Keratinocyte (primary cell): ENCODE measurements at regions not wholly inside any gene's neighbourhood (a gene's known extent, or its start where the extent isn't known, plus 50 kb on each side); places are given as distances from the start of the nearest gene placed in this dataset.

Experiments
- DNase-seq: peaks from one replicate; pipeline ENCODE4 v3.0.0-alpha.2; 2011; ENCODE audit warnings: low read depth, missing footprints, low spot score
- FAIRE-seq: peaks from 2 replicates; lab custom pipeline; 2011; peaks lifted over from hg19 to GRCh38; lab: Jason Lieb, UNC
- H2AFZ ChIP-seq: 2 replicates; pipeline ENCODE4 v1.6.0; 2012; ENCODE audit warnings: low read length, control low read depth, inconsistent platforms; ENCODE audit not compliant: control insufficient read depth
- H3K27ac ChIP-seq: 2 replicates; pipeline ENCODE4 v1.5.1; 2011; ENCODE audit warnings: low read length; ENCODE audit not compliant: control insufficient read depth, insufficient read depth
- H3K27me3 ChIP-seq: 3 replicates; pipeline ENCODE4 v1.6.0; 2011; ENCODE audit warnings: low read length; ENCODE audit not compliant: control insufficient read depth, insufficient read depth; ENCODE audit errors: extremely low read depth
- H3K36me3 ChIP-seq, 2 experiments: 2 replicates in 1 of 2; 3 replicates in 1 of 2; pipeline ENCODE4 v1.5.1; 2011; ENCODE audit warnings: low read length in 2 of 2, mild to moderate bottlenecking in 1 of 2; ENCODE audit not compliant: control insufficient read depth in 2 of 2, insufficient read depth in 2 of 2; ENCODE audit errors: extremely low read depth in 1 of 2
- H3K4me1 ChIP-seq: 3 replicates; pipeline ENCODE4 v1.5.1; 2011; ENCODE audit warnings: low read length; ENCODE audit not compliant: control insufficient read depth, insufficient read depth; ENCODE audit errors: extremely low read depth
- H3K4me2 ChIP-seq: 3 replicates; pipeline ENCODE4 v1.6.0; 2011; ENCODE audit warnings: low read depth, low read length; ENCODE audit not compliant: control insufficient read depth, insufficient read depth; ENCODE audit errors: extremely low read depth
- H3K4me3 ChIP-seq, 3 experiments: fragments of 200-600 bp in 1 of 3; sonication (generic) in 1 of 3; 2 replicates in 2 of 3; 3 replicates in 1 of 3; pipeline ENCODE4 v1.5.1; 2011 to 2016; ENCODE audit warnings: low read length in 3 of 3, mild to moderate bottlenecking in 3 of 3, control low read depth in 2 of 3, inconsistent platforms in 1 of 3, low read depth in 1 of 3, mixed read lengths in 1 of 3, mixed run types in 1 of 3, moderate library complexity in 1 of 3; ENCODE audit not compliant: control insufficient read depth in 2 of 3, insufficient read depth in 2 of 3; ENCODE audit errors: extremely low read depth in 1 of 3
- H3K79me2 ChIP-seq: 2 replicates; pipeline ENCODE4 v1.6.0; 2012; ENCODE audit warnings: low read length; ENCODE audit not compliant: control insufficient read depth, insufficient read depth
- H3K9ac ChIP-seq: 3 replicates; pipeline ENCODE4 v1.6.0; 2011; ENCODE audit warnings: low read length; ENCODE audit not compliant: control insufficient read depth, insufficient read depth; ENCODE audit errors: extremely low read depth
- H3K9me1 ChIP-seq: 3 replicates; pipeline ENCODE4 v1.6.0; 2011; ENCODE audit warnings: low read length; ENCODE audit not compliant: control insufficient read depth, insufficient read depth; ENCODE audit errors: extremely low read depth
- H3K9me3 ChIP-seq: 2 replicates; pipeline ENCODE4 v1.5.1; 2012; ENCODE audit warnings: low read depth, low read length; ENCODE audit not compliant: control insufficient read depth
- H4K20me1 ChIP-seq: 3 replicates; pipeline ENCODE4 v1.6.0; 2011; ENCODE audit warnings: low read length; ENCODE audit not compliant: control insufficient read depth, insufficient read depth; ENCODE audit errors: extremely low read depth
- EZH2 ChIP-seq: IDR thresholded peaks from one replicate; pipeline ENCODE4 v1.6.1; 2012; ENCODE audit warnings: inconsistent platforms, mild to moderate bottlenecking, low read length, moderate library complexity
- dilution Hi-C: fragments of 300-500 bp; cut with MboI; formaldehyde crosslinking; loops from one replicate; pipeline ENCODE4 v1.7.0; 2020; ENCODE audit warnings: low sequenced_read_pairs; ENCODE audit not compliant: extremely low pct_ligation_motif_present
- TF ChIP-seq, protein P1 (sequence below), 3 experiments: IDR thresholded peaks in 1 of 3; conservative IDR thresholded peaks in 1 of 3; optimal IDR thresholded peaks in 1 of 3; 2 replicates in 2 of 3; 3 replicates in 1 of 3; pipeline versions ENCODE3 to v1.5.1; 2011; ENCODE audit warnings: low read length in 3 of 3, mild to moderate bottlenecking in 3 of 3, moderate library complexity in 2 of 3, control low read depth in 1 of 3, inconsistent platforms in 1 of 3; ENCODE audit not compliant: insufficient read depth in 2 of 3; ENCODE audit errors: extremely low read depth in 1 of 3

DNA sequence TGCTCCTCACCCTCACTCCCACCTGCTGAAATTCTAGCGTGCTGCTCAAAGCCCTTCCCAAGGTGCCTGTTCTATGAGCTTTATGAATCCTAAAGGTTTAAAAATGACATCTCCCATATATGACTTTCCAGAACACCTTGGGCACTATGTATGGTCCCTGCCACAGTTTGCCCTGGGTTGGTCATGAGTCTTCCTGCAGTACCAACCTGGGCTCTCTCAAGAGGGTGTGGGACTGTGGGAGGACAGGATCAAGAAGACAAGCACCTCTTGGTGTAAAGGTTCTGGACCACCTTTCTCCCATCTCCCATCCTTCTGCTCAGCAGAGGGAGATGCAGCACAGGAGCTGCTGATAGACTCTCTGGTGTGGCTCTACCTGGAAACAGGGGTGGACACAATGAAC is 134.1 kb downstream of the FCRL5 start:
- DNase-seq (no peak), FAIRE-seq (no peak)
- dilution Hi-C loops: no loop called here
- H3K9ac ChIP-seq: no peak overlapping the region
- H3K4me2 ChIP-seq: no peak overlapping the region
- no peaks in the 10 kb centered on the region for H3K9me1 ChIP-seq
- no peaks in the 10 kb centered on the region for H3K9me3 ChIP-seq
- H3K36me3 ChIP-seq: no peaks in the 10 kb centered on the region
- H3K4me3 ChIP-seq: no peak overlapping the region
- no peaks in the 10 kb centered on the region for H3K79me2 ChIP-seq
- no peak overlapping the region for H2AFZ ChIP-seq
- no peaks in the 10 kb centered on the region for H3K27me3 ChIP-seq
- TF ChIP-seq, protein P1, sequence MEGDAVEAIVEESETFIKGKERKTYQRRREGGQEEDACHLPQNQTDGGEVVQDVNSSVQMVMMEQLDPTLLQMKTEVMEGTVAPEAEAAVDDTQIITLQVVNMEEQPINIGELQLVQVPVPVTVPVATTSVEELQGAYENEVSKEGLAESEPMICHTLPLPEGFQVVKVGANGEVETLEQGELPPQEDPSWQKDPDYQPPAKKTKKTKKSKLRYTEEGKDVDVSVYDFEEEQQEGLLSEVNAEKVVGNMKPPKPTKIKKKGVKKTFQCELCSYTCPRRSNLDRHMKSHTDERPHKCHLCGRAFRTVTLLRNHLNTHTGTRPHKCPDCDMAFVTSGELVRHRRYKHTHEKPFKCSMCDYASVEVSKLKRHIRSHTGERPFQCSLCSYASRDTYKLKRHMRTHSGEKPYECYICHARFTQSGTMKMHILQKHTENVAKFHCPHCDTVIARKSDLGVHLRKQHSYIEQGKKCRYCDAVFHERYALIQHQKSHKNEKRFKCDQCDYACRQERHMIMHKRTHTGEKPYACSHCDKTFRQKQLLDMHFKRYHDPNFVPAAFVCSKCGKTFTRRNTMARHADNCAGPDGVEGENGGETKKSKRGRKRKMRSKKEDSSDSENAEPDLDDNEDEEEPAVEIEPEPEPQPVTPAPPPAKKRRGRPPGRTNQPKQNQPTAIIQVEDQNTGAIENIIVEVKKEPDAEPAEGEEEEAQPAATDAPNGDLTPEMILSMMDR (optimal IDR thresholded peaks at IDR 0.05 in 1 of 3, IDR thresholded peaks at IDR 0.05 in 1 of 3, conservative IDR thresholded peaks at IDR 0.05 in 1 of 3; ENCODE audit: extremely low read depth in 1 of 3, insufficient read depth in 2 of 3, low read length in 3 of 3): no peak
- TF ChIP-seq EZH2: no peak
- peaks cover 3% of the 10 kb centered on the region for H3K4me1 ChIP-seq
- no peaks in the 10 kb centered on the region for H4K20me1 ChIP-seq
- H3K27ac ChIP-seq: no peak overlapping the region

DNA sequence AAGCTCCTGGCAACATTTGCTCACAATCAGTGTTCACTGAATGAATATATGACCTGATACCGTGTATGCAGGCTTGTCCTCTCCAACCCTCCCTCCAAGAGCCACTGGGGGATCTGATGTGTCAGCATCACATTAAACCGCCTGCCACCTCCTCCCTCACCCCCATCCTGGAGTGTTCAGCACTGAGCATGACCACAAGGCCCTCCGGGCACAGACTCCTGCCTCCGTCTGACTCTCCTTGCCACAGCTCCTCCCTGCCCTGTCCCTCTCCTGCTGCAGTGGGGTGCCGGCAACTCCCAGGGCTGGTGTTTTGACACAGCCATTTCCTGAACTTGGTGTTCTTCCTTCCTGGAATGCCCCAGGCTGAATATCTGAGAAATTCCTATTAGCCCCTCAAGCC is 136.7 kb downstream of the FCRL5 start:
- H3K27ac ChIP-seq: no peak overlapping the region
- no peaks in the 10 kb centered on the region for H3K79me2 ChIP-seq
- peaks cover 3% of the 10 kb centered on the region for H3K4me1 ChIP-seq
- no peak overlapping the region for H2AFZ ChIP-seq
- DNase-seq: no peak
- no peak overlapping the region for H3K9ac ChIP-seq
- H3K4me3 ChIP-seq: no peak overlapping the region
- no peaks in the 10 kb centered on the region for H3K36me3 ChIP-seq
- H3K9me3 ChIP-seq: no peaks in the 10 kb centered on the region
- no peak overlapping the region for H3K4me2 ChIP-seq
- H4K20me1 ChIP-seq: no peaks in the 10 kb centered on the region
- H3K27me3 ChIP-seq: no peaks in the 10 kb centered on the region
- no peaks in the 10 kb centered on the region for H3K9me1 ChIP-seq
- dilution Hi-C loops: no loop called here
- TF ChIP-seq, protein P1 (optimal IDR thresholded peaks at IDR 0.05 in 1 of 3, IDR thresholded peaks at IDR 0.05 in 1 of 3, conservative IDR thresholded peaks at IDR 0.05 in 1 of 3; ENCODE audit: extremely low read depth in 1 of 3, insufficient read depth in 2 of 3, low read length in 3 of 3): no peak
- no peak for TF ChIP-seq EZH2
- no peak for FAIRE-seq
